B cell (primary cell): ENCODE measurements at regions not wholly inside any gene's neighbourhood (a gene's known extent, or its start where the extent isn't known, plus 50 kb on each side); places are given as distances from the start of the nearest gene placed in this dataset.

Experiments used
- ATAC-seq: fragments of 200-7000 bp; cut with Tn5 transposase; one replicate; pipeline ENCODE4 v1.10.0; 2021; ENCODE audit warnings: low read depth, mild to moderate bottlenecking, moderate number of reproducible peaks, moderate library complexity
- CTCF ChIA-PET: fragments of 350-600 bp; sonication (Branson Sonifier 250); formaldehyde crosslinking; loops from one replicate; lab custom pipeline; 2021; ENCODE audit warnings: antibody characterized with exemption, inconsistent platforms; lab: Charles Lee
- POLR2A ChIA-PET: fragments of 350-600 bp; sonication (Branson Sonifier 250); formaldehyde crosslinking; loops from one replicate; lab custom pipeline; 2021; ENCODE audit warnings: antibody characterized with exemption; lab: Charles Lee
- DNase-seq: peaks from one replicate; pipeline ENCODE4 v3.0.0; 2013
- H2AFZ ChIP-seq: 2 replicates; pipeline ENCODE4 v1.6.1; 2012; ENCODE audit warnings: mild to moderate bottlenecking, low read depth, low read length; ENCODE audit not compliant: insufficient read depth, poor library complexity, severe bottlenecking
- H3K27ac ChIP-seq, 2 donors: 1 replicate in 1 of 2; 2 replicates in 1 of 2; pipeline ENCODE4 v1.5.1; 2012 to 2013; ENCODE audit warnings: low read length in 2 of 2, mild to moderate bottlenecking in 2 of 2, moderate library complexity in 1 of 2
- H3K27me3 ChIP-seq, 4 experiments: fragments of 200-600 bp in 1 of 4; sonication (generic) in 1 of 4; replicated peaks in 1 of 4; 1 replicate in 2 of 4; 2 replicates in 2 of 4; pipeline versions ENCODE4 v1.6.1 to v1.7.0; 2013 to 2016; ENCODE audit warnings: low read length in 3 of 4, mild to moderate bottlenecking in 2 of 4, mixed read lengths in 1 of 4, moderate library complexity in 1 of 4; ENCODE audit not compliant: insufficient read depth in 4 of 4, control insufficient read depth in 3 of 4; ENCODE audit errors: control extremely low read depth in 1 of 4
- H3K36me3 ChIP-seq, 2 experiments: replicated peaks in 1 of 2; 1 replicate in 1 of 2; 2 replicates in 1 of 2; pipeline versions ENCODE4 v1.6.1 to v1.7.1; 2013; ENCODE audit warnings: low read length in 1 of 2; ENCODE audit not compliant: insufficient read depth in 2 of 2, control insufficient read depth in 1 of 2; ENCODE audit errors: control extremely low read depth in 1 of 2, extremely low read depth in 1 of 2
- H3K4me1 ChIP-seq, 2 donors: fragments of 200-600 bp in 1 of 2; sonication (generic) in 1 of 2; 1 replicate in 1 of 2; 2 replicates in 1 of 2; pipeline versions ENCODE4 v1.5.1 to v1.6.1; 2013 to 2017; ENCODE audit warnings: low read length in 2 of 2; ENCODE audit not compliant: control insufficient read depth in 2 of 2, insufficient read depth in 2 of 2
- H3K4me2 ChIP-seq: replicated peaks from 2 replicates; pipeline ENCODE3; 2012; ENCODE audit warnings: mild to moderate bottlenecking, low read depth, low read length; ENCODE audit not compliant: poor library complexity, severe bottlenecking
- H3K4me3 ChIP-seq, 5 experiments: fragments of 200-600 bp in 1 of 5; sonication (generic) in 1 of 5; 1 replicate in 3 of 5; 2 replicates in 2 of 5; pipeline versions ENCODE4 v1.5.1 to v1.7.0; 2011 to 2016; ENCODE audit warnings: low read length in 4 of 5, mild to moderate bottlenecking in 4 of 5, low read depth in 2 of 5, control low read depth in 1 of 5, moderate library complexity in 1 of 5; ENCODE audit not compliant: insufficient read depth in 1 of 5; ENCODE audit errors: control extremely low read depth in 1 of 5, extremely low read depth in 1 of 5
- H3K79me2 ChIP-seq: fragments of 200-600 bp; sonication (generic); one replicate; pipeline ENCODE4 v1.6.0; 2016; ENCODE audit warnings: low read length; ENCODE audit not compliant: control insufficient read depth, insufficient read depth
- H3K9ac ChIP-seq: fragments of 200-600 bp; sonication (generic); 2 replicates; pipeline ENCODE4 v1.6.1; 2017; ENCODE audit warnings: mild to moderate bottlenecking, low read length, moderate library complexity
- H3K9me3 ChIP-seq, 3 donors: one replicate each; pipeline versions ENCODE4 v1.6.1 to v1.7.1; 2013; ENCODE audit warnings: low read length in 2 of 3; ENCODE audit not compliant: control insufficient read depth in 2 of 3, insufficient read depth in 1 of 3; ENCODE audit errors: control extremely low read depth in 1 of 3
- H4K20me1 ChIP-seq: 2 replicates; pipeline ENCODE4 v1.6.0; 2012; ENCODE audit warnings: mild to moderate bottlenecking, low read length; ENCODE audit not compliant: insufficient read depth, control insufficient read depth, poor library complexity, severe bottlenecking
- H3K27ac Mint-ChIP-seq: one replicate; pipeline ENCODE4 v1.8.0; 2021; ENCODE audit warnings: mixed read lengths
- H3K27me3 Mint-ChIP-seq: one replicate; pipeline ENCODE4 v1.8.0; 2021; ENCODE audit warnings: mixed read lengths
- H3K4me1 Mint-ChIP-seq: one replicate; pipeline ENCODE4 v1.8.0; 2021; ENCODE audit warnings: mixed read lengths
- H3K4me3 Mint-ChIP-seq: one replicate; pipeline ENCODE4 v1.8.0; 2021; ENCODE audit warnings: mixed read lengths
- H3K9me3 Mint-ChIP-seq: one replicate; pipeline ENCODE4 v1.8.0; 2022; ENCODE audit warnings: mixed read lengths; ENCODE audit not compliant: insufficient read depth
- CTCF ChIP-seq: fragments of 200-600 bp; IDR thresholded peaks from one replicate; pipeline ENCODE4 v1.8.0; 2022; ENCODE audit warnings: antibody characterized with exemption, mild to moderate bottlenecking
- EZH2 ChIP-seq: IDR thresholded peaks from 2 replicates; pipeline ENCODE4 v1.6.1; 2012; ENCODE audit warnings: borderline replicate concordance, low read depth, mild to moderate bottlenecking, moderate library complexity, low read length; ENCODE audit not compliant: insufficient read depth, poor library complexity, severe bottlenecking
- whole genome bisulfite sequencing: methylation state at CpG from one replicate; pipeline ENCODE4 v1.1.5; 2013; ENCODE audit warnings: missing lambda C conversion rate; ENCODE audit not compliant: insufficient coverage; 5-methylcytosine and 5-hydroxymethylcytosine counted together
- intact Hi-C: fragments of 100-400 bp; cut with micrococcal nuclease; formaldehyde crosslinking; loops from one replicate; pipeline ENCODE4 v1.10.0; 2022

- Histone ChIP-seq H3K4me3 (no peak overlapping the region), H3K36me3 (no peaks in the 10 kb centered on the region), H4K20me1 (no peaks in the 10 kb centered on the region), H3K27me3 (no peaks in the 10 kb centered on the region), H3K9me3 (no peaks in the 10 kb centered on the region), H3K4me1 (no peaks in the 10 kb centered on the region), H3K4me2 (no peak overlapping the region), H3K9ac (no peak overlapping the region), H3K79me2 (no peaks in the 10 kb centered on the region), H3K27ac (no peak overlapping the region), H2AFZ (no peak overlapping the region)
- DNase-seq (no peak), ATAC-seq (no peak)
- no peaks in the 10 kb centered on the region for H3K27me3 Mint-ChIP-seq
- ChIA-PET POLR2A (no interaction called here), CTCF (no interaction called here)
- no peaks in the 10 kb centered on the region for H3K9me3 Mint-ChIP-seq
- no peak overlapping the region for H3K27ac Mint-ChIP-seq
- H3K4me1 Mint-ChIP-seq: no peaks in the 10 kb centered on the region
- no peak for TF ChIP-seq EZH2
- TF ChIP-seq CTCF: no peak
- intact Hi-C loops: no loop called here
- H3K4me3 Mint-ChIP-seq: no peak overlapping the region
Observed at GRCh38 chr3:82261637-82262036, 500.2 kb upstream of the GBE1 start.

- Histone ChIP-seq H3K27ac (no peak overlapping the region), H2AFZ (no peak overlapping the region), H3K9me3 (no peaks in the 10 kb centered on the region), H4K20me1 (no peaks in the 10 kb centered on the region), H3K4me1 (no peaks in the 10 kb centered on the region), H3K27me3 (no peaks in the 10 kb centered on the region), H3K4me2 (no peak overlapping the region), H3K79me2 (no peaks in the 10 kb centered on the region), H3K36me3 (no peaks in the 10 kb centered on the region), H3K4me3 (no peak overlapping the region), H3K9ac (no peak overlapping the region)
- TF ChIP-seq EZH2 (no peak), CTCF (no peak)
- WGBS: no CpG with 5 or more reads among the region's 1 CpG
- Mint-ChIP-seq H3K27ac (no peak overlapping the region), H3K27me3 (no peaks in the 10 kb centered on the region), H3K9me3 (no peaks in the 10 kb centered on the region), H3K4me3 (no peak overlapping the region), H3K4me1 (no peaks in the 10 kb centered on the region)
- no peak for ATAC-seq
- ChIA-PET POLR2A (no interaction called here), CTCF (no interaction called here)
- intact Hi-C loops: no loop called here
- no peak for DNase-seq
Observed at GRCh38 chr3:82261013-82261412, 499.6 kb upstream of the GBE1 start.
